ENCODE measurements at regions not wholly inside any gene's neighbourhood (a gene's known extent, or its start where the extent isn't known, plus 50 kb on each side); places are given as distances from the start of the nearest gene placed in this dataset.

GRCh38 chr20:57970116-57970515 is 258.3 kb downstream of the ANKRD60 start:
- no peak overlapping the region for H3K9ac ChIP-seq (ENCODE audit: low read length)
- no peaks in the 10 kb centered on the region for H3K79me2 ChIP-seq (ENCODE audit: control insufficient read depth, insufficient read depth, low read length, poor library complexity)
- H3K23ac ChIP-seq (ENCODE audit: low read length) = no peak overlapping the region
- peaks cover 5% of the 10 kb centered on the region for H3K9me3 ChIP-seq (ENCODE audit: insufficient read depth, low read depth, low read length)
- H3K18ac ChIP-seq (ENCODE audit: low read length) = no peak overlapping the region
- no CpG with 5 or more reads among the region's 5 CpGs for WGBS (ENCODE audit: extremely low coverage, insufficient coverage, insufficient read length)
- H2AFZ ChIP-seq (ENCODE audit: insufficient read depth, low read length, poor library complexity) = no peak overlapping the region
- no peak overlapping the region for H4K91ac ChIP-seq (ENCODE audit: low read depth, low read length)
- no peaks in the 10 kb centered on the region for H3K79me1 ChIP-seq (ENCODE audit: low read length)
- H3K4me1 ChIP-seq (ENCODE audit: control insufficient read depth in 1 of 2, insufficient read depth in 2 of 2, low read length in 2 of 2) = no peaks in the 10 kb centered on the region
- no peak overlapping the region for H3K4me3 ChIP-seq (ENCODE audit: low read depth, low read length)
- no peak overlapping the region for H3K14ac ChIP-seq (ENCODE audit: low read length)
- no peak overlapping the region for H2BK120ac ChIP-seq (ENCODE audit: insufficient read depth, low read length, poor library complexity)
- H3K4ac ChIP-seq (ENCODE audit: low read depth, low read length) = no peak overlapping the region
- no peaks in the 10 kb centered on the region for H3K36me3 ChIP-seq (ENCODE audit: control insufficient read depth in 1 of 2, insufficient read depth in 2 of 2, low read length in 2 of 2)
- no peak overlapping the region for H3K27ac ChIP-seq (ENCODE audit: low read depth, low read length)
- no peaks in the 10 kb centered on the region for H3K27me3 ChIP-seq (ENCODE audit: insufficient read depth, low read length)
- H4K8ac ChIP-seq (ENCODE audit: low read depth, low read length) = no peak overlapping the region
- no peak overlapping the region for H3K4me2 ChIP-seq (ENCODE audit: low read length)
- no peak overlapping the region for H4K12ac ChIP-seq (ENCODE audit: low read depth, low read length)
- no peak for DNase-seq
- H2BK5ac ChIP-seq (ENCODE audit: low read depth, low read length, poor library complexity) = no peak overlapping the region
- no peak overlapping the region for H2AK5ac ChIP-seq (ENCODE audit: low read length)
- no peak overlapping the region for H2BK12ac ChIP-seq (ENCODE audit: low read length)

- Histone ChIP-seq H3K23ac (ENCODE audit: low read length) (no peak overlapping the region), H3K79me1 (ENCODE audit: low read length) (no peaks in the 10 kb centered on the region), H3K4me1 (ENCODE audit: control insufficient read depth in 1 of 2, insufficient read depth in 2 of 2, low read length in 2 of 2) (no peaks in the 10 kb centered on the region), H3K4me2 (ENCODE audit: low read length) (no peak overlapping the region), H3K27me3 (ENCODE audit: insufficient read depth, low read length) (no peaks in the 10 kb centered on the region), H2AK5ac (ENCODE audit: low read length) (no peak overlapping the region), H4K12ac (ENCODE audit: low read depth, low read length) (no peak overlapping the region), H2BK120ac (ENCODE audit: insufficient read depth, low read length, poor library complexity) (no peak overlapping the region), H4K91ac (ENCODE audit: low read depth, low read length) (no peak overlapping the region), H4K8ac (ENCODE audit: low read depth, low read length) (no peak overlapping the region), H3K36me3 (ENCODE audit: control insufficient read depth in 1 of 2, insufficient read depth in 2 of 2, low read length in 2 of 2) (no peaks in the 10 kb centered on the region), H3K4ac (ENCODE audit: low read depth, low read length) (no peak overlapping the region), H3K9ac (ENCODE audit: low read length) (no peak overlapping the region), H3K27ac (ENCODE audit: low read depth, low read length) (no peak overlapping the region), H3K18ac (ENCODE audit: low read length) (no peak overlapping the region), H2BK5ac (ENCODE audit: low read depth, low read length, poor library complexity) (no peak overlapping the region), H3K9me3 (ENCODE audit: insufficient read depth, low read depth, low read length) (peaks cover 2% of the 10 kb centered on the region), H3K79me2 (ENCODE audit: control insufficient read depth, insufficient read depth, low read length, poor library complexity) (no peaks in the 10 kb centered on the region), H3K4me3 (ENCODE audit: low read depth, low read length) (no peak overlapping the region), H3K14ac (ENCODE audit: low read length) (no peak overlapping the region), H2AFZ (ENCODE audit: insufficient read depth, low read length, poor library complexity) (no peak overlapping the region), H2BK12ac (ENCODE audit: low read length) (no peak overlapping the region)
- no CpG with 5 or more reads among the region's 1 CpG for WGBS (ENCODE audit: extremely low coverage, insufficient coverage, insufficient read length)
- DNase-seq = peak in 1 of 2 donors; percentile 39
These were observed 258.3 kb upstream of the PMEPA1 start for GRCh38 chr20:57968120-57968519.

GRCh38 chr20:57967364-57967763 is 257.5 kb upstream of the PMEPA1 start:
- Histone ChIP-seq H3K4me2 (ENCODE audit: low read length) (no peak overlapping the region), H3K18ac (ENCODE audit: low read length) (no peak overlapping the region), H2AFZ (ENCODE audit: insufficient read depth, low read length, poor library complexity) (no peak overlapping the region), H3K79me1 (ENCODE audit: low read length) (no peaks in the 10 kb centered on the region), H4K8ac (ENCODE audit: low read depth, low read length) (no peak overlapping the region), H3K36me3 (ENCODE audit: control insufficient read depth in 1 of 2, insufficient read depth in 2 of 2, low read length in 2 of 2) (no peaks in the 10 kb centered on the region), H3K4me3 (ENCODE audit: low read depth, low read length) (no peak overlapping the region), H2BK5ac (ENCODE audit: low read depth, low read length, poor library complexity) (no peak overlapping the region), H3K4me1 (ENCODE audit: control insufficient read depth in 1 of 2, insufficient read depth in 2 of 2, low read length in 2 of 2) (no peaks in the 10 kb centered on the region), H3K9me3 (ENCODE audit: insufficient read depth, low read depth, low read length) (peaks cover 2% of the 10 kb centered on the region), H2AK5ac (ENCODE audit: low read length) (no peak overlapping the region), H3K79me2 (ENCODE audit: control insufficient read depth, insufficient read depth, low read length, poor library complexity) (no peaks in the 10 kb centered on the region), H2BK12ac (ENCODE audit: low read length) (no peak overlapping the region), H4K91ac (ENCODE audit: low read depth, low read length) (no peak overlapping the region), H3K23ac (ENCODE audit: low read length) (no peak overlapping the region), H3K14ac (ENCODE audit: low read length) (no peak overlapping the region), H3K27ac (ENCODE audit: low read depth, low read length) (no peak overlapping the region), H3K9ac (ENCODE audit: low read length) (no peak overlapping the region), H3K27me3 (ENCODE audit: insufficient read depth, low read length) (no peaks in the 10 kb centered on the region), H2BK120ac (ENCODE audit: insufficient read depth, low read length, poor library complexity) (no peak overlapping the region), H4K12ac (ENCODE audit: low read depth, low read length) (no peak overlapping the region), H3K4ac (ENCODE audit: low read depth, low read length) (no peak overlapping the region)
- no CpG with 5 or more reads among the region's 10 CpGs for WGBS (ENCODE audit: extremely low coverage, insufficient coverage, insufficient read length)
- DNase-seq = no peak

- no peak overlapping the region for H3K18ac ChIP-seq (ENCODE audit: low read length)
- H2BK5ac ChIP-seq (ENCODE audit: low read depth, low read length, poor library complexity) = no peak overlapping the region
- H3K23ac ChIP-seq (ENCODE audit: low read length) = no peak overlapping the region
- H3K4me1 ChIP-seq (ENCODE audit: control insufficient read depth in 1 of 2, insufficient read depth in 2 of 2, low read length in 2 of 2) = no peaks in the 10 kb centered on the region
- WGBS (ENCODE audit: extremely low coverage, insufficient coverage, insufficient read length) = no CpG with 5 or more reads among the region's 5 CpGs
- no peak overlapping the region for H2AFZ ChIP-seq (ENCODE audit: insufficient read depth, low read length, poor library complexity)
- no peak overlapping the region for H4K12ac ChIP-seq (ENCODE audit: low read depth, low read length)
- no peaks in the 10 kb centered on the region for H3K79me1 ChIP-seq (ENCODE audit: low read length)
- no peaks in the 10 kb centered on the region for H3K27me3 ChIP-seq (ENCODE audit: insufficient read depth, low read length)
- no peak overlapping the region for H3K4ac ChIP-seq (ENCODE audit: low read depth, low read length)
- H3K14ac ChIP-seq (ENCODE audit: low read length) = no peak overlapping the region
- no peaks in the 10 kb centered on the region for H3K36me3 ChIP-seq (ENCODE audit: control insufficient read depth in 1 of 2, insufficient read depth in 2 of 2, low read length in 2 of 2)
- no peak overlapping the region for H2BK12ac ChIP-seq (ENCODE audit: low read length)
- no peak overlapping the region for H4K8ac ChIP-seq (ENCODE audit: low read depth, low read length)
- H3K9me3 ChIP-seq (ENCODE audit: insufficient read depth, low read depth, low read length) = no peaks in the 10 kb centered on the region
- no peak overlapping the region for H3K27ac ChIP-seq (ENCODE audit: low read depth, low read length)
- no peak overlapping the region for H4K91ac ChIP-seq (ENCODE audit: low read depth, low read length)
- no peaks in the 10 kb centered on the region for H3K79me2 ChIP-seq (ENCODE audit: control insufficient read depth, insufficient read depth, low read length, poor library complexity)
- DNase-seq = no peak
- H3K9ac ChIP-seq (ENCODE audit: low read length) = no peak overlapping the region
- H3K4me2 ChIP-seq (ENCODE audit: low read length) = no peak overlapping the region
- H2AK5ac ChIP-seq (ENCODE audit: low read length) = no peak overlapping the region
- H3K4me3 ChIP-seq (ENCODE audit: low read depth, low read length) = no peak overlapping the region
- no peak overlapping the region for H2BK120ac ChIP-seq (ENCODE audit: insufficient read depth, low read length, poor library complexity)
These were observed 256.8 kb upstream of the PMEPA1 start for GRCh38 chr20:57966620-57967019.
